ENCODE measurements at regions not wholly inside any gene's neighbourhood (a gene's known extent, or its start where the extent isn't known, plus 50 kb on each side); places are given as distances from the start of the nearest gene placed in this dataset.
A peak's percentile ranks its signal among the peaks of the same experiment; 100 is the strongest.
"Not testable (repeated sequence)": the region's sequence is repeated elsewhere in the genome, so short reads cannot be mapped to it uniquely, and the experiment has no call there.

DNA sequence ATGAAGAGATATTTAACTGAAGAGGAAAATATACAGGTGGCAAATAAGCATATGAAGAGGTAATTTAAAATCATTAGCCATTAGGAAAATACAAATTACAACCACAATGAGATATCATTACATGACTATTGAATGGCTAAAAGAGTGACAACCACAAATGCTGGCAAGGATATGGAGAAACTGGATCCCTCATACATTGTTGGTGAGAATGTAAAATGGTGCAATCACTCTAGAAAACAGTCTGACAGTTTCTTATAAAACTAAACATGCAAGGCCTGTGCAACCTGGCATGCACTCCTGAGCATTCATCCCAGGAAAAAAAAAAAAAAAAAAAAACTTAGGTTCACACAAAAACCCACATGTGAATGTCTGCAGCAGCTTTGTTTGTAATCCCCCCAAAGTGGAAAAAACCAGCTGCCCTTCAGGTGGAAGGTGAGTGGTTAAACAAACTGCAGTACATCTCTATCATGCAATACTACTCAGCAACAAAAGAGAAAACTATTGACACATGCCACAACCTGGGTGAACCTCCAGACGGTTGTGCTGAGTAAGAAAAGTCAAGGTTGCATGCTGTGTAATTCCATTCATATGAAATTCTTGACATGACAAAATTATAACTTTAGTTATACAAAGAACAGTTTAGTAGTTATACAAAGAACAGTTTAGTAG is 189.2 kb upstream of the IRF2BP2 start:
- not testable (repeated sequence) for DNase-seq (ENCODE audit: low read depth)

- not testable (repeated sequence) for DNase-seq (ENCODE audit: low read depth)
These were observed 187.2 kb upstream of the IRF2BP2 start for GRCh38 chr1:234797216-234797615.

GRCh38 chr1:234796438-234796792 is 186.4 kb upstream of the IRF2BP2 start:
- not testable (repeated sequence) for DNase-seq (ENCODE audit: low read depth)

GRCh38 chr1:234795711-234796437 is 185.9 kb upstream of the IRF2BP2 start:
- DNase-seq (ENCODE audit: low read depth) = not testable (repeated sequence)

DNA sequence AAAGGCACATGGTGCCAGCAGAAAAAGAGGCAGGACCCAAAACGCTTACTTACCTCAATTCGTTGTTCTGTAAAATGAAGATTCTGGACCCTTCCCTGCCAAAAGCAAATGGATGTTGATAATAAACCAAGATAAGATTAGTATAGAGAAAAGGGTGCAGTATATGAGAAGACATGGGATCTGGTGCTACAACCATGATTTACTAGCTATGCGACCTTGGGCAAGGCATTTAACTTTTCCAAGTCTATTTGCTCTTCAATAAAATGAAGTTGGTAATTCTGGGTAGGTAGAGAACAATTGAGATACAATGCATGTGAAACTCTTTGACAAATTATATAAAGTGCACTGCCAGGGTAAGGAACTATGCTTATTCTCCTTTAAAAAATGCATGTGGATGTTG is 185.0 kb upstream of the IRF2BP2 start:
- not testable (repeated sequence) for DNase-seq (ENCODE audit: low read depth)

GRCh38 chr1:234794452-234794851 is 184.5 kb upstream of the IRF2BP2 start:
- DNase-seq (ENCODE audit: low read depth) = not testable (repeated sequence)

DNA sequence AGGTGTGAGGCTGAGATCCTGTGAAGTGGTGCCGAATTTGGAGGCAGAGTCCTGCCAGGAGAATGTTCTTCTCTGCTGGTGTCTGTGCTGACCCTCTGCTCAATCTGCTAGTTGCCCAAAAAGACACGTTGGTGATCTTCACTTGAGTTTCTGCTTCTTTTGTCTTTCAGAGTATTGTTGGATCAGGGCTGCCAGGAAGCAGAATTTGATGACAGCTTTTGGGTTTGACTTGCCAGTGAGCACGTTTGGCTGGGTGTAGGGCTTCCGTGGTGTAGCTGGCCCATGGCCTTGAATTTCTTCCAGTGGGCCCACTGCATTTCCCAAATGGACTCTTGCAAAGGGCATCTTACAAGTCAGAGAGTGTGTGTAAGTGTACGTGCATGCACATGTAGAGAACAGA is 183.9 kb upstream of the IRF2BP2 start:
- not testable (repeated sequence) for DNase-seq (ENCODE audit: low read depth)

- DNase-seq (ENCODE audit: low read depth) = not testable (repeated sequence)
These were observed 182.4 kb upstream of the IRF2BP2 start for GRCh38 chr1:234792221-234792864.

DNA sequence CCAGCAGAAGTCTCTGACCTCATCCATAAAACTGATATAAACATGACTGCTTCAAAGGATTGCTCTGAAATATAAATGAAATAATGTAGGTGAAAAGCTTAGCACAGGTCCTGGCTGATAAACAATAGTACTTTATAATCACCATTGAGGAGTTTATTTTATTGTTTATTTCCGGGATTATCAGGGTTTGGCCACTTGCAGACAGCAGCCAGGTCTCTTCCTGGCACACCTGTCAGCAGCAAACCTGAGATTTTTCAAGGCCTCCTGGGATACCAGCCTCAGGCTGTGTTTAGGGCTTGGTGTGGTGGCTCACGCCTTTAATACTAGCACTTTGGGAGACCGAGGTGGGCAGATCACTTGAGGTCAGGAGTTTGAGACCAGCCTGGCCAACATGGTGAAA is 181.6 kb upstream of the IRF2BP2 start:
- not testable (repeated sequence) for DNase-seq (ENCODE audit: low read depth)

DNA sequence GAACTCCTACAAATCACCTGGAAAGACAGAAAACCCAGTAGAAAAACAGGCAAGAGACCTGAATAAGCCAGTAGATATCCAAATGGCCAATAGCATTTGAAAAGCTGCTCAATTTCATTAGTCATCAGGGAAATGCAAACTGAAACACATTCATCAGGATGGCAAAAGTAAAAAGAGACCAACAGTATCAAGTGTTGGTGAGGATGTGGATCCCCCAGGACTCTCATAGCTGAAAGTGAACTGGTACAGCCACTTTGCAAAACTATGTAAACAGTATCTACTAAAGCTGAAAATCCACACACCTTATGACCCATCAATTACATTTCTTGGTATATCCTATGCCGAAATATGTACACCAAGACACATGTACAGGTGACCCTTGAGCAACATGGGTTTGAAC is 180.4 kb upstream of the IRF2BP2 start:
- DNase-seq (ENCODE audit: low read depth) = not testable (repeated sequence)

- not testable (repeated sequence) for DNase-seq (ENCODE audit: low read depth)
These were observed 177.1 kb upstream of the IRF2BP2 start for GRCh38 chr1:234787011-234787584.

- DNase-seq (ENCODE audit: low read depth) = not testable (repeated sequence)
These were observed 175.9 kb upstream of the IRF2BP2 start for GRCh38 chr1:234785922-234786321.

DNA sequence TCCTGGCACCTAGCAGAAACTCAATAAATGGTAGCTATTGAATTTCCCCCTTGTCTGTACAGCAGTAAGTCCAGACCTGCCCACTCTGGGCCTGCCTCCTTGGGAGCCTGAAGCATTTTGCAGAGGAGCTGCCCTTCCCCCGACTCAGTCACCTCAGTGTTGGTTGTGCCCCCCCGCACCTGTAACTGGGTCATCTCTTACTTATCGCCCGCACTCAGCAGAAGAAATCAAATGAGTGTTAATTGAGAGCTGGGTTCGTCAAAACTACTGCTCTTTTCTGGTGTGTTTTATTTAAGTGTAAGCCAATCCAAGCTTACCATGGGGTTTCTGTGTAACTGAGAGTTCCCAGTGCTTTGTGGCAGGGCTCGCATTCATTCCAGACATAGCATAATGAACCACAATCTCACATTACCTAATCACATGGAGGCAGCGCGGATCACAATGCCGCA is 175.5 kb upstream of the IRF2BP2 start:
- not testable (repeated sequence) for DNase-seq (ENCODE audit: low read depth)

DNA sequence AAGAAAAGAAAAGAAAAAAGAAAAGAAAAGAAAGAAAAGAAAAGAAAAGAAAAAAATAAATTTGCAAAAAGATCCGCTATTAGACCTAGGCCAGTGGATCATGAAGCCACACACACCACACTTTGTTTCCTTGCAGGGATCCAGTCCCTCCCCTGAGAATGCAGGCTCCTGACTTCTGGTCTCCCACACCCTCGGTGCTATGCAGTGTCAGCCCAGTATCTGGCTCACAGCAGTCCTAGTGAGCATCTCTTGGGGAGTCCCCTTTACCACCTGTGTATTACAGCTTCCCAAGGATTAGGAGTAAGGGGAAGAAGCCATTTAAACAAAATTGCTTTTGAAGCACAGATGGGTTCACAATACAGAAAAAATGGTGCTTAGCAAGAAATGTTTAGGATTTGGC is 174.1 kb upstream of the IRF2BP2 start:
- DNase-seq (ENCODE audit: low read depth) = not testable (repeated sequence)

- no peak for DNase-seq (ENCODE audit: low read depth)
These were observed 172.8 kb upstream of the IRF2BP2 start for GRCh38 chr1:234782791-234783190.

GRCh38 chr1:234782105-234782751 is 172.2 kb upstream of the IRF2BP2 start:
- DNase-seq (ENCODE audit: low read depth) = no peak

DNA sequence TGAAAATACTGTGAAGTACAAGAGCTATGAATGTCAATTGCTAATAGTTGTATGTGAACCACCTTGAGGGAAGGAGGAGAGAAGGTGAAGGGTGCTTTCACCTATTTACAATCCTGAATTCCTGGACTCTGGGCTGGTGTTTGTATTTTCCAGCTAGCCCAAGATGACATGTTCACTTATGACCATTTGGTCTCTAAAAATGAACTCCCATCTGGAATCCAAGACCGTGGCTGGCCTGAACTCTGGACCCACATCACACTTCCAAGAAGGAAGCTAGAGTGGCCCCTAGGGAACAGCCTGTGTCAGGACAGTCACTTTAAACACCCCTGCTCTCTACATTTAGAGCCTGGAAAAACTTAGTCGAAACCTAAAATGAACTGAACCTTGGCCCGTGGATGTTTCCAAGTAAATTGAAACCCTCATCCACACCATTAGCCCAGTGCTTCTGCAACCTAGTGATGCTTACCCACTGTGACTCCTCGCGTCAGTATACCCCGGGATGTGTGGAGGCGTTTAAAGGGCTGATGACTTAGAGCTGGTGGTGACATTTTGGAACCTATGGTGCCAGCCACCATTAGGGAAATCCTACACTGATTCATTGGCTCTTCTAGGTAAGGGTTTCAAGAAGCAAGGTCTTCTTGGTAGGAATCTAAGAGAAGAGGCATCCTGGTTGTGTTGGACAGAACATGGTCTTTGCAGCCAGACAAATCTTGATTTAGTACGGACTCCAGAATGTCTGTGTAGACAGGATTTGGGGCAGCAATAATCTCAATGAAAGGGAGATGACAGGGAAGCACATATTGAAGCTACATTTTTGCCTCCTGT is 171.5 kb upstream of the IRF2BP2 start:
- peak; percentile 51 for DNase-seq (ENCODE audit: low read depth)

DNA sequence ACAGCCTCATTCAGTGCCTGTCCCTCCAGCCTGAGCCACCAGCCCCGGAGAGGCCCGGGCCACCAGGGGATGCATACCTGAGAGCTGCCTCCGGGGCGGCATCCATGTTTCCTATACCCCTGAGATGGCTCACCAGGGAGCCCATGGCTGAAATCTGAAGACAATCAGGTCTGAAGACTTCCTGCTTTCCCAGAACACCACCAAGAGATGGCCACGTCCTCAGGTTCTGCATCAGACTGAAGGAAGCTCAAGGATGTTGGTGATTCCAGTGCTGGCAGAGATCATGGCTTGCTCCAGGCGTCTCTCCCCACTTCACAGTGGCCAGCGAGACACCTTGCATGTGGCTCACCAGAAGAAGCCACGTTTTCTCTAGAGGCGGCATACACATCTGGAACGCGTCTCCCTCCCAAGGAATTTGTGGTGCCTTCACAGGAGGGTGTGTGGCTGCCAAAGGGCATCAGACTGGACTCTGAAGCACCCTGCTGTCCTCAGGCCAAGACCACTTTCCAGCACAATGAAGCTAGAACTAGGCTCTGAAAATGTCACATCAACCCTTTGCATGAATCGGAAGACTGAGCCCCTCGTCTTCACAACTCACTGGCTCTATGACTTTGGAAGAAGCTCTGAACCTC is 170.7 kb upstream of the IRF2BP2 start:
- DNase-seq (ENCODE audit: low read depth) = no peak

DNA sequence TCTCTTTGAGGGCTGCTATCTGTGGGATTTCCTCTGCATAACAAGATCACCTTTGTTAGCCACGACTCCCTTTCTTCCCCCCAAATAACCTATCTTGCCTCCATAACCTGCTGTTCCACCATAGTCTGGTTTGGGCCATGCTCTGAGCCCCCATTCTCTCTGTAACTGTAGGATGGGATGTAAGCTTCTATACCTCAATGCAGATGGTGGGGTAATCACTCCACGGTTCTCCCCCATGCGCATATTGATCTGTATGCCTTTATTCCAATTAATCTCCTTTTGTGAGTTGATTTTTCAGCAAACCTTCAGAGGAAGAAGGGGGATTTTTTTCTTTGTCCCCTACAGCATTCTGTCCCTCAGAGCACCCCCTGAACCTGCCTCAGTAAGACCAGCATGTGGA is 170.1 kb upstream of the IRF2BP2 start:
- no peak for DNase-seq (ENCODE audit: low read depth)

- DNase-seq (ENCODE audit: low read depth) = not testable (repeated sequence)
These were observed 169.6 kb upstream of the IRF2BP2 start for GRCh38 chr1:234779600-234779999.

DNA sequence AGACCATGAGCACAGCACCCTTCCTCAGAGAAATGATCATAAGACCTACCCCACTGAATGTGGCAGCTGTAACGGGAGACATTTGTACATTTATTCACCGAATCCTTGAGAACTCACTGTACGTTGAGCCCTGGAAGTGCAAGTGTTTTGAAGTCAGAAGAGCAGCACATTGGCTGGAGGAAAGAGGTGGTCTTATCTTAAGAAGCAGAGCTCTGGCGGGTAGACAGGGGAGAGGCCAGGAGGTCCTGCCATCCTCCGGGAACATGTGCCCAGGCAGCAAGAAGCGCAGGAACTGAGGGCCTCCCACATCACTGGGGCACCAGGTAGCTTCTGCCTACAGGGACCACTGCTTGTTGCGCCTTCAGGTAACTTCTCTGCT is 169.2 kb upstream of the IRF2BP2 start:
- DNase-seq (ENCODE audit: low read depth) = no peak
